AG08395 (cell line): ENCODE measurements at regions not wholly inside any gene's neighbourhood (a gene's known extent, or its start where the extent isn't known, plus 50 kb on each side); places are given as distances from the start of the nearest gene placed in this dataset.
"Not testable (repeated sequence)": the region's sequence is repeated elsewhere in the genome, so short reads cannot be mapped to it uniquely, and the experiment has no call there.

Source experiments
- DNase-seq: peaks from one replicate; pipeline ENCODE4 v3.0.0; 2012; ENCODE audit warnings: mixed read lengths, low spot score

GRCh38 chr6:11486959-11487358 lies 50.6 kb upstream of the TMEM170B start:
- no peak for DNase-seq

- DNase-seq, result no peak
Measured at GRCh38 chr6:11486486-11486885, 51.1 kb upstream of the TMEM170B start.

- no peak for DNase-seq
Measured at GRCh38 chr6:11486051-11486450, 51.5 kb upstream of the TMEM170B start.

- DNase-seq, result no peak
Measured at GRCh38 chr6:11485271-11485670, 52.3 kb upstream of the TMEM170B start.

- DNase-seq, result no peak
Measured at GRCh38 chr6:11484441-11484840, 53.1 kb upstream of the TMEM170B start.

- DNase-seq, result no peak
Measured at GRCh38 chr6:11482616-11483015, 54.9 kb upstream of the TMEM170B start.

- DNase-seq, result no peak
Measured at GRCh38 chr6:11480541-11480940, 57.0 kb upstream of the TMEM170B start.

GRCh38 chr6:11479296-11479695 lies 58.3 kb upstream of the TMEM170B start:
- DNase-seq, result no peak

GRCh38 chr6:11478586-11478985 lies 59.0 kb upstream of the TMEM170B start:
- DNase-seq, result no peak

GRCh38 chr6:11475016-11475415 lies 62.5 kb upstream of the TMEM170B start:
- no peak for DNase-seq

GRCh38 chr6:11473008-11473740 lies 64.4 kb upstream of the TMEM170B start:
- DNase-seq, result no peak

- DNase-seq, result no peak
Measured at GRCh38 chr6:11471261-11471660, 66.3 kb upstream of the TMEM170B start.

GRCh38 chr6:11469684-11470083 lies 67.9 kb upstream of the TMEM170B start:
- no peak for DNase-seq

GRCh38 chr6:11468271-11468670 lies 69.3 kb upstream of the TMEM170B start:
- not testable (repeated sequence) for DNase-seq

GRCh38 chr6:11467364-11467763 lies 70.2 kb upstream of the TMEM170B start:
- no peak for DNase-seq

- DNase-seq, result no peak
Measured at GRCh38 chr6:11463398-11463780, 74.2 kb upstream of the TMEM170B start.

- DNase-seq, result no peak
Measured at GRCh38 chr6:11462742-11463397, 74.7 kb upstream of the TMEM170B start.

- no peak for DNase-seq
Measured at GRCh38 chr6:11460837-11461661, 76.5 kb upstream of the TMEM170B start.

- no peak for DNase-seq
Measured at GRCh38 chr6:11460001-11460668, 77.4 kb upstream of the TMEM170B start.

GRCh38 chr6:11459079-11459610 lies 78.4 kb upstream of the TMEM170B start:
- no peak for DNase-seq

- no peak for DNase-seq
Measured at GRCh38 chr6:11458509-11458908, 79.0 kb upstream of the TMEM170B start.

- DNase-seq, result not testable (repeated sequence)
Measured at GRCh38 chr6:11457422-11457821, 80.1 kb upstream of the TMEM170B start.
